Esophagus squamous epithelium (tissue), 4 donors: ENCODE measurements at regions not wholly inside any gene's neighbourhood (a gene's known extent, or its start where the extent isn't known, plus 50 kb on each side); places are given as distances from the start of the nearest gene placed in this dataset.

Experiments used
- POLR2A ChIP-seq, 4 donors: fragments of 450-650 bp; IDR thresholded peaks; one replicate each; pipeline ENCODE4 v1.6.1; 2017; ENCODE audit warnings: antibody characterized with exemption in 4 of 4, mild to moderate bottlenecking in 4 of 4, moderate library complexity in 3 of 4
- TF ChIP-seq, protein P1 (sequence below), 6 experiments: fragments of 450-650 bp in 4 of 6; fragments of 200-600 bp in 2 of 6; sonication (generic) in 2 of 6; IDR thresholded peaks; one replicate each; pipeline ENCODE4 v1.5.1; 2016 to 2019; ENCODE audit warnings: antibody characterized with exemption in 6 of 6, mild to moderate bottlenecking in 4 of 6, moderate library complexity in 4 of 6

DNA sequence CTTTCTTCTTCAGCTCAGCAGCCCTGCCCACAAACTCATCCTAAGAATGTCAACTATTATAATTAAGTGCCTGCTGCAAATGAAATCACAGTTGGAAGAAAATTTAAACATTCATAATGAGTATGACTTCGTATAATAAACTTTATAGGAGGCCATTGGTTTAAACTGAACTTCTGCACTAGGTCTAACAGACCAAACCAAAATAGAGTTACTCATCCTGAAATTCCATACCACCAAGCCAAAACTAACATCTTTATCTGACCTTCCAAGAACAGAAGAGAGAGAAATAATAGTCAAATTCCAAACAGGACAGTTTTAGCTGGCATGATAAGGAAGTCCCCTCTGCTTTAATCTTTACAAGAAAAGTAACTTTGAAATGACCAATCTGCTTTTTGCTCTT is 472.4 kb upstream of the PRMT6 start:
- TF ChIP-seq, protein P1, sequence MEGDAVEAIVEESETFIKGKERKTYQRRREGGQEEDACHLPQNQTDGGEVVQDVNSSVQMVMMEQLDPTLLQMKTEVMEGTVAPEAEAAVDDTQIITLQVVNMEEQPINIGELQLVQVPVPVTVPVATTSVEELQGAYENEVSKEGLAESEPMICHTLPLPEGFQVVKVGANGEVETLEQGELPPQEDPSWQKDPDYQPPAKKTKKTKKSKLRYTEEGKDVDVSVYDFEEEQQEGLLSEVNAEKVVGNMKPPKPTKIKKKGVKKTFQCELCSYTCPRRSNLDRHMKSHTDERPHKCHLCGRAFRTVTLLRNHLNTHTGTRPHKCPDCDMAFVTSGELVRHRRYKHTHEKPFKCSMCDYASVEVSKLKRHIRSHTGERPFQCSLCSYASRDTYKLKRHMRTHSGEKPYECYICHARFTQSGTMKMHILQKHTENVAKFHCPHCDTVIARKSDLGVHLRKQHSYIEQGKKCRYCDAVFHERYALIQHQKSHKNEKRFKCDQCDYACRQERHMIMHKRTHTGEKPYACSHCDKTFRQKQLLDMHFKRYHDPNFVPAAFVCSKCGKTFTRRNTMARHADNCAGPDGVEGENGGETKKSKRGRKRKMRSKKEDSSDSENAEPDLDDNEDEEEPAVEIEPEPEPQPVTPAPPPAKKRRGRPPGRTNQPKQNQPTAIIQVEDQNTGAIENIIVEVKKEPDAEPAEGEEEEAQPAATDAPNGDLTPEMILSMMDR (IDR thresholded peaks at IDR 0.05) = no peak
- TF ChIP-seq POLR2A (IDR thresholded peaks at IDR 0.05) = no peak
